ENCODE measurements at regions not wholly inside any gene's neighbourhood (a gene's known extent, or its start where the extent isn't known, plus 50 kb on each side); places are given as distances from the start of the nearest gene placed in this dataset.

- intact Hi-C loops (cut with micrococcal nuclease) (no loop called here), dilution Hi-C loops (cut with MboI; ENCODE audit: extremely low pct_ligation_motif_present, low sequenced_read_pairs) (no loop called here)
- Histone ChIP-seq H3K9ac (replicated peaks; ENCODE audit: extremely low read depth, insufficient read depth, low read length) (no peak overlapping the region), H3K79me2 (ENCODE audit: control insufficient read depth, insufficient read depth, low read length) (no peaks in the 10 kb centered on the region), H3K4me3 (replicated peaks in 1 of 3; ENCODE audit: insufficient read depth in 1 of 3, low read depth in 1 of 3, low read length in 3 of 3) (no peak overlapping the region), H4K20me1 (replicated peaks; ENCODE audit: control insufficient read depth, extremely low read depth, insufficient read depth, low read length) (no peaks in the 10 kb centered on the region), H2AFZ (ENCODE audit: low read depth, low read length) (no peak overlapping the region), H3K36me3 (ENCODE audit: control insufficient read depth in 2 of 2, extremely low read depth in 1 of 2, insufficient read depth in 2 of 2, low read length in 2 of 2) (no peaks in the 10 kb centered on the region), H3K9me1 (replicated peaks; ENCODE audit: control insufficient read depth, extremely low read depth, insufficient read depth, low read length) (no peaks in the 10 kb centered on the region), H3K9me3 (replicated peaks; ENCODE audit: control insufficient read depth, insufficient read depth, low read length) (no peaks in the 10 kb centered on the region), H3K27ac (ENCODE audit: insufficient read depth, low read depth, low read length) (no peak overlapping the region), H3K27me3 (ENCODE audit: control insufficient read depth in 2 of 2, insufficient read depth in 2 of 2, low read length in 2 of 2) (no peaks in the 10 kb centered on the region), H3K4me1 (ENCODE audit: control insufficient read depth, extremely low read depth, insufficient read depth, low read length) (no peaks in the 10 kb centered on the region), H3K4me2 (ENCODE audit: insufficient read depth, low read length) (no peak overlapping the region)
- no peak for FAIRE-seq
- no peak for DNase-seq (ENCODE audit: low read depth, low spot score)
- ChIA-PET POLR2A (no interaction called here), CTCF (no interaction called here)
- no TSS peak for BruUV-seq (replicated peaks)
- TF ChIP-seq FOS (IDR thresholded peaks at IDR 0.05; ENCODE audit: borderline replicate concordance, insufficient read depth, low read length) (no peak), CTCF (IDR thresholded peaks at IDR 0.05; ENCODE audit: extremely low read depth in 1 of 2, insufficient read depth in 1 of 2, low read depth in 1 of 2, low read length in 2 of 2) (no peak), JUN (IDR thresholded peaks at IDR 0.05; ENCODE audit: borderline replicate concordance, insufficient read depth, insufficient read length, low read depth) (no peak), GATA2 (IDR thresholded peaks at IDR 0.05; ENCODE audit: insufficient read depth, insufficient read length, low read depth, low read length) (no peak), MYC (IDR thresholded peaks at IDR 0.05; ENCODE audit: low read depth, low read length) (no peak), MAX (IDR thresholded peaks at IDR 0.05; ENCODE audit: insufficient read depth, insufficient read length) (no peak), POLR2AphosphoS5 (IDR thresholded peaks at IDR 0.05; ENCODE audit: insufficient read depth, low read depth, low read length) (no peak), POLR2A (IDR thresholded peaks at IDR 0.05; ENCODE audit: low read depth, low read length) (no peak), EZH2 (IDR thresholded peaks at IDR 0.05; ENCODE audit: borderline replicate concordance, low read depth, low read length, severe bottlenecking) (no peak)
These were observed 670.3 kb downstream of the UQCRFS1 start for GRCh38 chr19:28542394-28543243.

Data from endothelial cell of umbilical vein (primary cell).